A549 (cell line): ENCODE measurements at regions not wholly inside any gene's neighbourhood (a gene's known extent, or its start where the extent isn't known, plus 50 kb on each side); places are given as distances from the start of the nearest gene placed in this dataset.

Experiments used
- ATAC-seq, 2 experiments: fragments of 200-7000 bp in 1 of 2; fragments of >200 bp in 1 of 2; cut with Nextera tagmentation in 1 of 2; cut with Tn5 transposase in 1 of 2; 3 replicates each; pipeline versions ENCODE4 v1.8.0 to v1.9.1; 2018 to 2020; ENCODE audit warnings: mild to moderate bottlenecking in 1 of 2, moderate library complexity in 1 of 2
- CTCF ChIA-PET: fragments of 300-600 bp; sonication (Branson Sonifier 250); formaldehyde crosslinking; extraction: SDS; loops from one replicate; lab custom pipeline; 2021; ENCODE audit warnings: antibody characterized with exemption, inconsistent platforms; lab: Yijun Ruan, JAX
- POLR2A ChIA-PET: fragments of 350-600 bp; formaldehyde crosslinking; extraction: SDS; loops from one replicate; lab custom pipeline; 2021; ENCODE audit warnings: antibody characterized with exemption, inconsistent platforms; lab: Yijun Ruan, JAX
- DNase-seq, 2 experiments: peaks; one replicate each; pipeline versions ENCODE4 v3.0.0 to v3.0.0-alpha.2; 2011 to 2016; ENCODE audit warnings: low read depth in 1 of 2, low spot score in 1 of 2
- FAIRE-seq: peaks from 2 replicates; lab custom pipeline; 2011; peaks lifted over from hg19 to GRCh38; lab: Jason Lieb, UNC
- H3K27ac ChIP-seq, 2 experiments: fragments of >200 bp; sonication (Bioruptor Twin); formaldehyde crosslinking; 3 replicates each; pipeline ENCODE4 v1.5.1; 2016 to 2017
- H3K4me1 ChIP-seq: fragments of >200 bp; sonication (Bioruptor Twin); formaldehyde crosslinking; 3 replicates; pipeline ENCODE4 v1.6.1; 2016
- H3K4me2 ChIP-seq: fragments of >200 bp; sonication (Bioruptor Twin); formaldehyde crosslinking; 3 replicates; pipeline ENCODE4 v1.6.1; 2016
- H3K4me3 ChIP-seq: fragments of >200 bp; sonication (Bioruptor Twin); formaldehyde crosslinking; 3 replicates; pipeline ENCODE4 v1.5.1; 2016
- H3K9me3 ChIP-seq: fragments of >200 bp; sonication (Bioruptor Twin); formaldehyde crosslinking; 3 replicates; pipeline ENCODE4 v1.6.1; 2016
- ATOH8 ChIP-seq: fragments of 250-450 bp; sonication (Bioruptor Pico); IDR thresholded peaks from 2 replicates; pipeline ENCODE4 v1.5.0; 2020; ENCODE audit warnings: low read depth, mild to moderate bottlenecking, moderate library complexity
- CBX2 ChIP-seq: fragments of 200-600 bp; sonication (generic); IDR thresholded peaks from 2 replicates; pipeline ENCODE4 v1.6.1; 2016; ENCODE audit warnings: low read depth, mild to moderate bottlenecking, borderline replicate concordance
- CBX8 ChIP-seq: fragments of 200-600 bp; sonication (generic); IDR thresholded peaks from 2 replicates; pipeline ENCODE4 v1.6.1; 2016
- E2F6 ChIP-seq: IDR thresholded peaks from 2 replicates; pipeline ENCODE4 v1.6.1; 2012; ENCODE audit warnings: low read depth, borderline replicate concordance
- EHMT2 ChIP-seq: fragments of 200-600 bp; sonication (generic); IDR thresholded peaks from 2 replicates; pipeline ENCODE4 v1.6.1; 2016; ENCODE audit warnings: antibody characterized with exemption, low read depth, mild to moderate bottlenecking, moderate library complexity
- EP300 ChIP-seq, 2 experiments: fragments of >200 bp; sonication (Bioruptor Twin); formaldehyde crosslinking; IDR thresholded peaks; 2 replicates in 1 of 2; 3 replicates in 1 of 2; pipeline ENCODE4 v1.6.1; 2016 to 2017
- FOXS1 ChIP-seq: fragments of 250-450 bp; sonication (Bioruptor Pico); IDR thresholded peaks from 2 replicates; pipeline ENCODE4 v1.5.0; 2020; ENCODE audit warnings: mild to moderate bottlenecking, moderate library complexity
- HES2 ChIP-seq: fragments of >200 bp; sonication (Bioruptor Twin); formaldehyde crosslinking; IDR thresholded peaks from 2 replicates; pipeline ENCODE4 v1.6.1; 2016
- HMGXB4 ChIP-seq: fragments of 250-450 bp; sonication (Bioruptor Pico); IDR thresholded peaks from 2 replicates; pipeline ENCODE4 v1.5.0; 2021; ENCODE audit warnings: mild to moderate bottlenecking, moderate library complexity, borderline replicate concordance
- HOXA7 ChIP-seq: fragments of 250-450 bp; sonication (Bioruptor Pico); IDR thresholded peaks from 2 replicates; pipeline ENCODE4 v1.5.0; 2020; ENCODE audit warnings: mild to moderate bottlenecking, moderate library complexity
- HOXB13 ChIP-seq: fragments of 250-450 bp; sonication (Bioruptor Pico); IDR thresholded peaks from 2 replicates; pipeline ENCODE4 v1.5.0; 2020; ENCODE audit warnings: low read depth, mild to moderate bottlenecking, moderate library complexity
- HOXB5 ChIP-seq: fragments of 250-450 bp; sonication (Bioruptor Pico); IDR thresholded peaks from 2 replicates; pipeline ENCODE4 v1.5.0; 2020; ENCODE audit warnings: mild to moderate bottlenecking, moderate library complexity
- JUN ChIP-seq, 2 experiments: fragments of >200 bp; sonication (Bioruptor Twin); formaldehyde crosslinking; IDR thresholded peaks; 2 replicates in 1 of 2; 3 replicates in 1 of 2; pipeline ENCODE4 v1.6.1; 2016 to 2017
- KDM1A ChIP-seq: fragments of 200-600 bp; sonication (generic); IDR thresholded peaks from 2 replicates; pipeline ENCODE4 v1.6.1; 2016; ENCODE audit warnings: low read depth, mild to moderate bottlenecking
- NFE2L2 ChIP-seq: fragments of 150-350 bp; conservative IDR thresholded peaks from 2 replicates; pipeline ENCODE4 v1.6.1; 2014; ENCODE audit warnings: low read length
- NR3C1 ChIP-seq: fragments of >200 bp; sonication (Bioruptor Twin); formaldehyde crosslinking; IDR thresholded peaks from 3 replicates; pipeline ENCODE4 v1.6.1; 2017
- RAD21 ChIP-seq, 2 experiments: fragments of >200 bp in 1 of 2; sonication (Bioruptor Twin) in 1 of 2; formaldehyde crosslinking in 1 of 2; IDR thresholded peaks in 1 of 2; conservative IDR thresholded peaks in 1 of 2; 2 replicates in 1 of 2; 3 replicates in 1 of 2; pipeline ENCODE4 v1.6.1; 2012 to 2018; ENCODE audit warnings: inconsistent platforms in 1 of 2
- RFX5 ChIP-seq: fragments of 450-650 bp; IDR thresholded peaks from 2 replicates; pipeline ENCODE4 v1.7.1; 2014; ENCODE audit warnings: antibody characterized with exemption, mild to moderate bottlenecking, moderate library complexity
- TFCP2L1 ChIP-seq: fragments of 250-450 bp; sonication (Bioruptor Pico); IDR thresholded peaks from 2 replicates; pipeline ENCODE4 v1.5.0; 2021; ENCODE audit warnings: mild to moderate bottlenecking
- ZNF302 ChIP-seq: fragments of 250-450 bp; sonication (Bioruptor Pico); IDR thresholded peaks from 2 replicates; pipeline ENCODE4 v1.9.0; 2021; ENCODE audit warnings: inconsistent platforms, mild to moderate bottlenecking, moderate library complexity
- WGBS: methylation state at CpG from one replicate; pipeline ENCODE4 v1.1.6; 2017; ENCODE audit errors: missing lambda C conversion rate; 5-methylcytosine and 5-hydroxymethylcytosine counted together
- TF ChIP-seq, protein P1 (sequence below): IDR thresholded peaks from 2 replicates; pipeline ENCODE4 v1.6.1; 2012
- TF ChIP-seq, protein P2 (sequence below): fragments of 200-600 bp; sonication (generic); IDR thresholded peaks from 2 replicates; pipeline ENCODE4 v1.6.1; 2016; ENCODE audit warnings: antibody characterized with exemption, mild to moderate bottlenecking, moderate library complexity
- TF ChIP-seq, protein P3 (sequence below): fragments of 450-650 bp; IDR thresholded peaks from 2 replicates; pipeline ENCODE4 v1.6.1; 2014; ENCODE audit warnings: antibody characterized with exemption
- TF ChIP-seq, protein P4 (sequence below): fragments of >200 bp; sonication (Bioruptor Twin); formaldehyde crosslinking; IDR thresholded peaks from 3 replicates; pipeline ENCODE4 v1.6.1; 2016

GRCh38 chr14:27245947-27246346 lies 648.1 kb upstream of the NOVA1 start:
- ChIA-PET POLR2A (no interaction called here), CTCF (no interaction called here)
- no peak for DNase-seq
- 33% methylated on average over 6 of the region's 6 CpGs for WGBS
- no peak for ATAC-seq
- Histone ChIP-seq H3K27ac (no peak overlapping the region), H3K4me3 (no peak overlapping the region), H3K9me3 (no peaks in the 10 kb centered on the region), H3K4me1 (no peaks in the 10 kb centered on the region), H3K4me2 (no peak overlapping the region)
- no peak for FAIRE-seq
- TF ChIP-seq, protein P1, sequence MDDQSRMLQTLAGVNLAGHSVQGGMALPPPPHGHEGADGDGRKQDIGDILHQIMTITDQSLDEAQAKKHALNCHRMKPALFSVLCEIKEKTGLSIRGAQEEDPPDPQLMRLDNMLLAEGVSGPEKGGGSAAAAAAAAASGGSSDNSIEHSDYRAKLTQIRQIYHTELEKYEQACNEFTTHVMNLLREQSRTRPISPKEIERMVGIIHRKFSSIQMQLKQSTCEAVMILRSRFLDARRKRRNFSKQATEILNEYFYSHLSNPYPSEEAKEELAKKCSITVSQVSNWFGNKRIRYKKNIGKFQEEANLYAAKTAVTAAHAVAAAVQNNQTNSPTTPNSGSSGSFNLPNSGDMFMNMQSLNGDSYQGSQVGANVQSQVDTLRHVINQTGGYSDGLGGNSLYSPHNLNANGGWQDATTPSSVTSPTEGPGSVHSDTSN = no peak
- TF ChIP-seq CBX2 = no peak
- TF ChIP-seq JUN (IDR thresholded peaks at IDR 0.05) = no peak
- no peak for TF ChIP-seq HMGXB4 (CRISPR knock-in tag)
- no peak for TF ChIP-seq RAD21 (conservative IDR thresholded peaks at IDR 0.05 in 1 of 2, IDR thresholded peaks at IDR 0.05 in 1 of 2)
- no peak for TF ChIP-seq NFE2L2
- TF ChIP-seq, protein P2, sequence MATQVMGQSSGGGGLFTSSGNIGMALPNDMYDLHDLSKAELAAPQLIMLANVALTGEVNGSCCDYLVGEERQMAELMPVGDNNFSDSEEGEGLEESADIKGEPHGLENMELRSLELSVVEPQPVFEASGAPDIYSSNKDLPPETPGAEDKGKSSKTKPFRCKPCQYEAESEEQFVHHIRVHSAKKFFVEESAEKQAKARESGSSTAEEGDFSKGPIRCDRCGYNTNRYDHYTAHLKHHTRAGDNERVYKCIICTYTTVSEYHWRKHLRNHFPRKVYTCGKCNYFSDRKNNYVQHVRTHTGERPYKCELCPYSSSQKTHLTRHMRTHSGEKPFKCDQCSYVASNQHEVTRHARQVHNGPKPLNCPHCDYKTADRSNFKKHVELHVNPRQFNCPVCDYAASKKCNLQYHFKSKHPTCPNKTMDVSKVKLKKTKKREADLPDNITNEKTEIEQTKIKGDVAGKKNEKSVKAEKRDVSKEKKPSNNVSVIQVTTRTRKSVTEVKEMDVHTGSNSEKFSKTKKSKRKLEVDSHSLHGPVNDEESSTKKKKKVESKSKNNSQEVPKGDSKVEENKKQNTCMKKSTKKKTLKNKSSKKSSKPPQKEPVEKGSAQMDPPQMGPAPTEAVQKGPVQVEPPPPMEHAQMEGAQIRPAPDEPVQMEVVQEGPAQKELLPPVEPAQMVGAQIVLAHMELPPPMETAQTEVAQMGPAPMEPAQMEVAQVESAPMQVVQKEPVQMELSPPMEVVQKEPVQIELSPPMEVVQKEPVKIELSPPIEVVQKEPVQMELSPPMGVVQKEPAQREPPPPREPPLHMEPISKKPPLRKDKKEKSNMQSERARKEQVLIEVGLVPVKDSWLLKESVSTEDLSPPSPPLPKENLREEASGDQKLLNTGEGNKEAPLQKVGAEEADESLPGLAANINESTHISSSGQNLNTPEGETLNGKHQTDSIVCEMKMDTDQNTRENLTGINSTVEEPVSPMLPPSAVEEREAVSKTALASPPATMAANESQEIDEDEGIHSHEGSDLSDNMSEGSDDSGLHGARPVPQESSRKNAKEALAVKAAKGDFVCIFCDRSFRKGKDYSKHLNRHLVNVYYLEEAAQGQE = no peak
- no peak for TF ChIP-seq HES2
- no peak for TF ChIP-seq EHMT2
- no peak for TF ChIP-seq KDM1A
- no peak for TF ChIP-seq FOXS1 (CRISPR knock-in tag)

GRCh38 chr14:27253966-27254365 lies 656.1 kb upstream of the NOVA1 start:
- FAIRE-seq (no peak), ATAC-seq (no peak), DNase-seq (no peak)
- POLR2A ChIA-PET = no interaction called here
- Histone ChIP-seq H3K4me3 (no peak overlapping the region), H3K27ac (no peak overlapping the region), H3K4me2 (no peak overlapping the region), H3K9me3 (no peaks in the 10 kb centered on the region), H3K4me1 (no peaks in the 10 kb centered on the region)
- TF ChIP-seq EP300 (IDR thresholded peaks at IDR 0.05) (no peak), HES2 (no peak), ATOH8 (CRISPR knock-in tag) (no peak), HOXB13 (CRISPR knock-in tag) (no peak), TFCP2L1 (CRISPR knock-in tag) (no peak), JUN (IDR thresholded peaks at IDR 0.05) (no peak), E2F6 (no peak), HOXB5 (CRISPR knock-in tag) (no peak), NR3C1 (no peak), HOXA7 (no peak), RFX5 (no peak), ZNF302 (no peak), CBX8 (no peak)
- TF ChIP-seq, protein P3, sequence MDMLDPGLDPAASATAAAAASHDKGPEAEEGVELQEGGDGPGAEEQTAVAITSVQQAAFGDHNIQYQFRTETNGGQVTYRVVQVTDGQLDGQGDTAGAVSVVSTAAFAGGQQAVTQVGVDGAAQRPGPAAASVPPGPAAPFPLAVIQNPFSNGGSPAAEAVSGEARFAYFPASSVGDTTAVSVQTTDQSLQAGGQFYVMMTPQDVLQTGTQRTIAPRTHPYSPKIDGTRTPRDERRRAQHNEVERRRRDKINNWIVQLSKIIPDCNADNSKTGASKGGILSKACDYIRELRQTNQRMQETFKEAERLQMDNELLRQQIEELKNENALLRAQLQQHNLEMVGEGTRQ = no peak
- TF ChIP-seq, protein P4, sequence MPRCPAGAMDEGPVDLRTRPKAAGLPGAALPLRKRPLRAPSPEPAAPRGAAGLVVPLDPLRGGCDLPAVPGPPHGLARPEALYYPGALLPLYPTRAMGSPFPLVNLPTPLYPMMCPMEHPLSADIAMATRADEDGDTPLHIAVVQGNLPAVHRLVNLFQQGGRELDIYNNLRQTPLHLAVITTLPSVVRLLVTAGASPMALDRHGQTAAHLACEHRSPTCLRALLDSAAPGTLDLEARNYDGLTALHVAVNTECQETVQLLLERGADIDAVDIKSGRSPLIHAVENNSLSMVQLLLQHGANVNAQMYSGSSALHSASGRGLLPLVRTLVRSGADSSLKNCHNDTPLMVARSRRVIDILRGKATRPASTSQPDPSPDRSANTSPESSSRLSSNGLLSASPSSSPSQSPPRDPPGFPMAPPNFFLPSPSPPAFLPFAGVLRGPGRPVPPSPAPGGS = no peak
- CTCF ChIA-PET = no interaction called here
- 41% methylated on average over 4 of the region's 4 CpGs for WGBS
